ENCODE measurements at regions not wholly inside any gene's neighbourhood (a gene's known extent, or its start where the extent isn't known, plus 50 kb on each side); places are given as distances from the start of the nearest gene placed in this dataset.

- Histone ChIP-seq H3K4me1 (ENCODE audit: control extremely low read depth in 1 of 4, control insufficient read depth in 4 of 4, insufficient read depth in 4 of 4, low read length in 3 of 4) (peaks cover 0 to 7% (median 5%) of the 10 kb centered on the region in 4 experiments), H3K4me3 (ENCODE audit: control insufficient read depth in 1 of 7, extremely low read depth in 1 of 7, insufficient read depth in 4 of 7, low read depth in 2 of 7, low read length in 6 of 7) (no peak overlapping the region), H3K27ac (ENCODE audit: insufficient read depth in 1 of 2, low read depth in 1 of 2, low read length in 2 of 2, poor library complexity in 1 of 2, severe bottlenecking in 2 of 2) (no peak overlapping the region), H3K36me3 (ENCODE audit: control insufficient read depth in 4 of 4, insufficient read depth in 4 of 4, low read length in 3 of 4) (no peaks in the 10 kb centered on the region), H3K9me3 (ENCODE audit: control extremely low read depth in 1 of 5, control insufficient read depth in 4 of 5, insufficient read depth in 2 of 5, low read depth in 1 of 5, low read length in 4 of 5) (no peaks in the 10 kb centered on the region), H3K27me3 (replicated peaks in 2 of 5; ENCODE audit: control insufficient read depth in 4 of 5, insufficient read depth in 5 of 5, low read length in 4 of 5) (no peaks in the 10 kb centered on the region)
- ChIA-PET POLR2A (no interaction called here), CTCF (no interaction called here)
- DNase-seq, result no peak
Measured at GRCh38 chr2:147509821-147510220, 335.0 kb upstream of the ACVR2A start.

DNA sequence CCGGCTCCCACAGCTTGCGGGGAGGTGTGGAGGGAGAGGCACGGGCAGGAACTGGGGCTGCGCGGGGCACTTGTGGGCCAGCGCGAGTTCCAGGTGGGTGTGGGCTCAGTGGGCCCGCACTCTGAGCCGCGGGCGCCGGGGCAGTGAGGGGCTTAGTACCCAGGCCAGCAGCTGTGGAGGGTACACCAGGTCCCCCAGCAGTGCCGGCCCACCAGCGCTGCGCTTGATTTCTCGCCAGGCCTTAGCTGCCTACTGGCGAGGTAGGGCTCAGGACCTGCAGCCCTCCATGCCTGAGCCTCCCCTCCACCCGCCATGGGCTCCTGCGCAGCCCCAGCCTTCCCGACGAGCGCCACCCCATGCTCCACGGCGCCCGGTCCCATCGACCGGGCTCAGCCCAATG lies 337.9 kb upstream of the ACVR2A start:
- H3K4me1 ChIP-seq (ENCODE audit: control extremely low read depth in 1 of 4, control insufficient read depth in 4 of 4, insufficient read depth in 4 of 4, low read length in 3 of 4), result peaks cover 0 to 6% (median 4%) of the 10 kb centered on the region in 4 experiments
- 100% methylated on average over 14 of the region's 27 CpGs for WGBS (ENCODE audit: insufficient coverage)
- POLR2A ChIA-PET, result no interaction called here

GRCh38 chr2:147502711-147503290 lies 342.0 kb upstream of the ACVR2A start:
- no peak overlapping the region for H3K4me3 ChIP-seq (ENCODE audit: control insufficient read depth in 1 of 7, extremely low read depth in 1 of 7, insufficient read depth in 4 of 7, low read depth in 2 of 7, low read length in 6 of 7)
- 100% methylated on average over 1 of the region's 3 CpGs for WGBS (ENCODE audit: insufficient coverage)
- H3K4me1 ChIP-seq (ENCODE audit: control extremely low read depth in 1 of 4, control insufficient read depth in 4 of 4, insufficient read depth in 4 of 4, low read length in 3 of 4), result peaks cover 13 to 30% (median 26%) of the 10 kb centered on the region in 4 experiments
- no peaks in the 10 kb centered on the region for H3K9me3 ChIP-seq (ENCODE audit: control extremely low read depth in 1 of 5, control insufficient read depth in 4 of 5, insufficient read depth in 2 of 5, low read depth in 1 of 5, low read length in 4 of 5)
- H3K27ac ChIP-seq (ENCODE audit: insufficient read depth in 1 of 2, low read depth in 1 of 2, low read length in 2 of 2, poor library complexity in 1 of 2, severe bottlenecking in 2 of 2), result no peak overlapping the region
- no peaks in the 10 kb centered on the region for H3K27me3 ChIP-seq (replicated peaks in 2 of 5; ENCODE audit: control insufficient read depth in 4 of 5, insufficient read depth in 5 of 5, low read length in 4 of 5)
- CTCF ChIA-PET, result no interaction called here
- POLR2A ChIA-PET, result no interaction called here
- no peak for DNase-seq
- H3K36me3 ChIP-seq (ENCODE audit: control insufficient read depth in 4 of 4, insufficient read depth in 4 of 4, low read length in 3 of 4), result no peaks in the 10 kb centered on the region

More for the DNA sequence above, 337.9 kb upstream of the ACVR2A start:
- Histone ChIP-seq H3K27me3 (replicated peaks in 2 of 5; ENCODE audit: control insufficient read depth in 4 of 5, insufficient read depth in 5 of 5, low read length in 4 of 5) (no peaks in the 10 kb centered on the region), H3K4me3 (ENCODE audit: control insufficient read depth in 1 of 7, extremely low read depth in 1 of 7, insufficient read depth in 4 of 7, low read depth in 2 of 7, low read length in 6 of 7) (no peak overlapping the region), H3K27ac (ENCODE audit: insufficient read depth in 1 of 2, low read depth in 1 of 2, low read length in 2 of 2, poor library complexity in 1 of 2, severe bottlenecking in 2 of 2) (no peak overlapping the region), H3K9me3 (ENCODE audit: control extremely low read depth in 1 of 5, control insufficient read depth in 4 of 5, insufficient read depth in 2 of 5, low read depth in 1 of 5, low read length in 4 of 5) (no peaks in the 10 kb centered on the region), H3K36me3 (ENCODE audit: control insufficient read depth in 4 of 4, insufficient read depth in 4 of 4, low read length in 3 of 4) (no peaks in the 10 kb centered on the region)
- DNase-seq, result no peak
- CTCF ChIA-PET, result no interaction called here

- Histone ChIP-seq H3K27me3 (replicated peaks in 2 of 5; ENCODE audit: control insufficient read depth in 4 of 5, insufficient read depth in 5 of 5, low read length in 4 of 5) (no peaks in the 10 kb centered on the region), H3K36me3 (ENCODE audit: control insufficient read depth in 4 of 4, insufficient read depth in 4 of 4, low read length in 3 of 4) (no peaks in the 10 kb centered on the region), H3K27ac (ENCODE audit: insufficient read depth in 1 of 2, low read depth in 1 of 2, low read length in 2 of 2, poor library complexity in 1 of 2, severe bottlenecking in 2 of 2) (no peak overlapping the region), H3K4me3 (ENCODE audit: control insufficient read depth in 1 of 7, extremely low read depth in 1 of 7, insufficient read depth in 4 of 7, low read depth in 2 of 7, low read length in 6 of 7) (no peak overlapping the region), H3K4me1 (ENCODE audit: control extremely low read depth in 1 of 4, control insufficient read depth in 4 of 4, insufficient read depth in 4 of 4, low read length in 3 of 4) (peaks cover 13 to 30% (median 26%) of the 10 kb centered on the region in 4 experiments), H3K9me3 (ENCODE audit: control extremely low read depth in 1 of 5, control insufficient read depth in 4 of 5, insufficient read depth in 2 of 5, low read depth in 1 of 5, low read length in 4 of 5) (no peaks in the 10 kb centered on the region)
- WGBS (ENCODE audit: insufficient coverage), result 98% methylated on average over 4 of the region's 4 CpGs
- ChIA-PET CTCF (no interaction called here), POLR2A (no interaction called here)
- no peak for DNase-seq
Measured at GRCh38 chr2:147501968-147502367, 342.9 kb upstream of the ACVR2A start.

- Histone ChIP-seq H3K27me3 (replicated peaks in 2 of 5; ENCODE audit: control insufficient read depth in 4 of 5, insufficient read depth in 5 of 5, low read length in 4 of 5) (no peaks in the 10 kb centered on the region), H3K4me3 (ENCODE audit: control insufficient read depth in 1 of 7, extremely low read depth in 1 of 7, insufficient read depth in 4 of 7, low read depth in 2 of 7, low read length in 6 of 7) (no peak overlapping the region), H3K9me3 (ENCODE audit: control extremely low read depth in 1 of 5, control insufficient read depth in 4 of 5, insufficient read depth in 2 of 5, low read depth in 1 of 5, low read length in 4 of 5) (no peaks in the 10 kb centered on the region), H3K27ac (ENCODE audit: insufficient read depth in 1 of 2, low read depth in 1 of 2, low read length in 2 of 2, poor library complexity in 1 of 2, severe bottlenecking in 2 of 2) (no peak overlapping the region), H3K36me3 (ENCODE audit: control insufficient read depth in 4 of 4, insufficient read depth in 4 of 4, low read length in 3 of 4) (no peaks in the 10 kb centered on the region), H3K4me1 (ENCODE audit: control extremely low read depth in 1 of 4, control insufficient read depth in 4 of 4, insufficient read depth in 4 of 4, low read length in 3 of 4) (peaks cover 13 to 30% (median 26%) of the 10 kb centered on the region in 4 experiments)
- ChIA-PET CTCF (no interaction called here), POLR2A (interaction anchor here (0.6 kb wide), 1 partner anchor 201 kb away, joined by 3 read pairs; no protein-coding TSS in a partner anchor)
- peak in 2 of 3 donors; percentile 9 to 17 for DNase-seq
- WGBS (ENCODE audit: insufficient coverage), result no CpG with 5 or more reads among the region's 1 CpG
Measured at GRCh38 chr2:147500819-147501395, 343.9 kb upstream of the ACVR2A start.

GRCh38 chr2:147500229-147500628 lies 344.6 kb upstream of the ACVR2A start:
- H3K4me1 ChIP-seq (ENCODE audit: control extremely low read depth in 1 of 4, control insufficient read depth in 4 of 4, insufficient read depth in 4 of 4, low read length in 3 of 4), result peaks cover 13 to 30% (median 26%) of the 10 kb centered on the region in 4 experiments
- WGBS (ENCODE audit: insufficient coverage), result 0% methylated on average over 2 of the region's 3 CpGs
- no peaks in the 10 kb centered on the region for H3K9me3 ChIP-seq (ENCODE audit: control extremely low read depth in 1 of 5, control insufficient read depth in 4 of 5, insufficient read depth in 2 of 5, low read depth in 1 of 5, low read length in 4 of 5)
- H3K27me3 ChIP-seq (replicated peaks in 2 of 5; ENCODE audit: control insufficient read depth in 4 of 5, insufficient read depth in 5 of 5, low read length in 4 of 5), result no peaks in the 10 kb centered on the region
- no peak overlapping the region for H3K27ac ChIP-seq (ENCODE audit: insufficient read depth in 1 of 2, low read depth in 1 of 2, low read length in 2 of 2, poor library complexity in 1 of 2, severe bottlenecking in 2 of 2)
- ChIA-PET POLR2A (interaction anchor here (0.6 kb wide), 1 partner anchor 200 kb away, joined by 3 read pairs; no protein-coding TSS in a partner anchor), CTCF (interaction anchor here (1.1 kb wide), 1 partner anchor 13 kb away, joined by 3 read pairs; no protein-coding TSS in a partner anchor)
- no peaks in the 10 kb centered on the region for H3K36me3 ChIP-seq (ENCODE audit: control insufficient read depth in 4 of 4, insufficient read depth in 4 of 4, low read length in 3 of 4)
- peak; percentile 54 to 93 (median 85) for DNase-seq
- peak overlapping the region in 1 of 7 experiments; percentile 42 for H3K4me3 ChIP-seq (ENCODE audit: control insufficient read depth in 1 of 7, extremely low read depth in 1 of 7, insufficient read depth in 4 of 7, low read depth in 2 of 7, low read length in 6 of 7)

DNA sequence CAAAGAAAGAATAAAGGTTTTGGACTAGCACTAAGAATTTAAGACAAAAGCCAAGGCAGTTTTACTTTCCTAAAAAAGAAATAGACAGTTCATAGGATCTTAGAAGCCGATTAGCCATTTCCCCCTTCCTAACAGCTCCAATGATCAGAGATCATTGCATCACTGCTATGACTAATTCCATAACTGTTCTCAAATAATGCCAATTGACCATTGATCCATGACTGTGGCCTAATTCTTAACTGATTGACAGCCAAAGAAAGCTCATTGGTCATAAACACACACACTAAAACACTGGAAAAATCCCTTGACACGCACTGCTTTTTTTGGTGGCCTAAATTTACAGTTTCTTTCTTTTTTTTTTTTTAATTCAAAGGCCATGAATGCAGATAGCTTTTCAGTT lies 345.0 kb upstream of the ACVR2A start:
- Histone ChIP-seq H3K4me3 (ENCODE audit: control insufficient read depth in 1 of 7, extremely low read depth in 1 of 7, insufficient read depth in 4 of 7, low read depth in 2 of 7, low read length in 6 of 7) (peak overlapping the region in 2 of 7 experiments; percentile 1 to 42), H3K9me3 (ENCODE audit: control extremely low read depth in 1 of 5, control insufficient read depth in 4 of 5, insufficient read depth in 2 of 5, low read depth in 1 of 5, low read length in 4 of 5) (no peaks in the 10 kb centered on the region), H3K27me3 (replicated peaks in 2 of 5; ENCODE audit: control insufficient read depth in 4 of 5, insufficient read depth in 5 of 5, low read length in 4 of 5) (no peaks in the 10 kb centered on the region), H3K36me3 (ENCODE audit: control insufficient read depth in 4 of 4, insufficient read depth in 4 of 4, low read length in 3 of 4) (no peaks in the 10 kb centered on the region), H3K27ac (ENCODE audit: insufficient read depth in 1 of 2, low read depth in 1 of 2, low read length in 2 of 2, poor library complexity in 1 of 2, severe bottlenecking in 2 of 2) (no peak overlapping the region), H3K4me1 (ENCODE audit: control extremely low read depth in 1 of 4, control insufficient read depth in 4 of 4, insufficient read depth in 4 of 4, low read length in 3 of 4) (peaks cover 13 to 30% (median 26%) of the 10 kb centered on the region in 4 experiments)
- CTCF ChIA-PET, result interaction anchor here (0.7 to 1.1 kb wide), 2 partner anchors 12 to 49 kb away, joined by 3 read pairs; no protein-coding TSS in a partner anchor
- 0% methylated on average over 1 of the region's 2 CpGs for WGBS (ENCODE audit: insufficient coverage)
- POLR2A ChIA-PET, result no interaction called here
- DNase-seq, result peak in 1 of 3 donors; percentile 16

All from common myeloid progenitor, CD34-positive (primary cell).